MCF 10A (cell line): ENCODE measurements at regions not wholly inside any gene's neighbourhood (a gene's known extent, or its start where the extent isn't known, plus 50 kb on each side); places are given as distances from the start of the nearest gene placed in this dataset.

ENCODE experiments used
- BruUV-seq: library from RNA; stranded (reverse); fragments of 400-500 nt; replicated peaks from 2 replicates; lab custom pipeline; 2021; lab: Mats Ljungman, UMichigan
- CTCF ChIA-PET: fragments of 300-600 bp; sonication (Branson Sonifier 250); formaldehyde crosslinking; extraction: SDS; loops from one replicate; lab custom pipeline; 2021; ENCODE audit warnings: antibody characterized with exemption, inconsistent platforms; lab: Yijun Ruan, JAX
- POLR2A ChIA-PET: fragments of 300-600, 350-650 bp; sonication (Branson Sonifier 250); formaldehyde crosslinking; extraction: SDS; loops from one replicate; lab custom pipeline; 2020; ENCODE audit warnings: antibody characterized with exemption, inconsistent platforms; lab: Yijun Ruan, JAX
- DNase-seq: peaks from one replicate; pipeline ENCODE4 v3.0.0-alpha.2; 2018; ENCODE audit not compliant: unreplicated experiment
- H3K27ac Mint-ChIP-seq: one replicate; pipeline ENCODE4 v1.8.0; 2022; ENCODE audit warnings: mild to moderate bottlenecking, low read depth, mixed read lengths; ENCODE audit not compliant: unreplicated experiment
- H3K27me3 Mint-ChIP-seq: one replicate; pipeline ENCODE4 v1.8.0; 2022; ENCODE audit warnings: mixed read lengths; ENCODE audit not compliant: insufficient read depth, unreplicated experiment
- H3K36me3 Mint-ChIP-seq: one replicate; pipeline ENCODE4 v1.8.0; 2022; ENCODE audit warnings: mild to moderate bottlenecking, moderate library complexity, mixed read lengths; ENCODE audit not compliant: insufficient read depth, unreplicated experiment
- H3K4me1 Mint-ChIP-seq: one replicate; pipeline ENCODE4 v1.8.0; 2022; ENCODE audit warnings: mixed read lengths; ENCODE audit not compliant: insufficient read depth, unreplicated experiment
- H3K4me3 Mint-ChIP-seq: one replicate; pipeline ENCODE4 v1.8.0; 2022; ENCODE audit warnings: mild to moderate bottlenecking, moderate library complexity, mixed read lengths; ENCODE audit not compliant: unreplicated experiment
- H3K9me3 Mint-ChIP-seq: one replicate; pipeline ENCODE4 v1.8.0; 2022; ENCODE audit warnings: mixed read lengths; ENCODE audit not compliant: unreplicated experiment
- CTCF ChIP-seq: fragments of 200-600 bp; IDR thresholded peaks from one replicate; pipeline ENCODE4 v1.8.0; 2022; ENCODE audit warnings: antibody characterized with exemption, mild to moderate bottlenecking; ENCODE audit not compliant: unreplicated experiment
- intact Hi-C: fragments of 100-400 bp; cut with micrococcal nuclease; formaldehyde crosslinking; loops from 2 replicates; pipeline ENCODE4 v1.14.1; 2022

- no peak for TF ChIP-seq CTCF
- H3K27me3 Mint-ChIP-seq, result peaks cover 45% of the 10 kb centered on the region
- ChIA-PET CTCF (interaction anchor here (0.5 to 0.6 kb wide), 2 partner anchors 9 to 363 kb away, joined by 3 to 6 read pairs; no protein-coding TSS in a partner anchor), POLR2A (no interaction called here)
- no peaks in the 10 kb centered on the region for H3K4me1 Mint-ChIP-seq
- intact Hi-C loops, result no loop called here
- H3K9me3 Mint-ChIP-seq, result no peaks in the 10 kb centered on the region
- no peak overlapping the region for H3K4me3 Mint-ChIP-seq
- no TSS peak for BruUV-seq
- H3K27ac Mint-ChIP-seq, result no peak overlapping the region
- DNase-seq, result no peak
- no peaks in the 10 kb centered on the region for H3K36me3 Mint-ChIP-seq
These were observed 73.8 kb upstream of the SHISAL1 start for GRCh38 chr22:44386386-44387035.

GRCh38 chr22:44385781-44386180, 73.0 kb upstream of the SHISAL1 start:
- DNase-seq, result no peak
- peaks cover 45% of the 10 kb centered on the region for H3K27me3 Mint-ChIP-seq
- no peaks in the 10 kb centered on the region for H3K4me1 Mint-ChIP-seq
- intact Hi-C loops, result no loop called here
- H3K4me3 Mint-ChIP-seq, result no peak overlapping the region
- no peak for TF ChIP-seq CTCF
- POLR2A ChIA-PET, result no interaction called here
- no peaks in the 10 kb centered on the region for H3K9me3 Mint-ChIP-seq
- no peaks in the 10 kb centered on the region for H3K36me3 Mint-ChIP-seq
- no peak overlapping the region for H3K27ac Mint-ChIP-seq
- BruUV-seq, result no TSS peak
- CTCF ChIA-PET, result interaction anchor here (0.5 to 1.1 kb wide), 2 partner anchors 9 to 32 kb away, joined by 3 read pairs; no protein-coding TSS in a partner anchor

GRCh38 chr22:44385296-44385610, 72.5 kb upstream of the SHISAL1 start:
- Mint-ChIP-seq H3K27me3 (peaks cover 45% of the 10 kb centered on the region), H3K4me3 (no peak overlapping the region), H3K4me1 (no peaks in the 10 kb centered on the region), H3K27ac (no peak overlapping the region), H3K9me3 (no peaks in the 10 kb centered on the region), H3K36me3 (no peaks in the 10 kb centered on the region)
- no peak for DNase-seq
- TF ChIP-seq CTCF, result no peak
- no TSS peak for BruUV-seq
- POLR2A ChIA-PET, result no interaction called here
- intact Hi-C loops, result no loop called here
- CTCF ChIA-PET, result interaction anchor here (1.1 kb wide), 1 partner anchor 32 kb away, joined by 3 read pairs; no protein-coding TSS in a partner anchor

GRCh38 chr22:44384563-44385295, 72.0 kb upstream of the SHISAL1 start:
- intact Hi-C loops, result no loop called here
- H3K27me3 Mint-ChIP-seq, result peaks cover 45% of the 10 kb centered on the region
- no TSS peak for BruUV-seq
- CTCF ChIA-PET, result interaction anchor here (0.6 to 1.1 kb wide), 2 partner anchors 31 to 434 kb away, joined by 3 read pairs; no protein-coding TSS in a partner anchor
- no peaks in the 10 kb centered on the region for H3K36me3 Mint-ChIP-seq
- H3K4me3 Mint-ChIP-seq, result no peak overlapping the region
- no peak overlapping the region for H3K27ac Mint-ChIP-seq
- POLR2A ChIA-PET, result no interaction called here
- TF ChIP-seq CTCF, result no peak
- H3K4me1 Mint-ChIP-seq, result no peaks in the 10 kb centered on the region
- H3K9me3 Mint-ChIP-seq, result no peaks in the 10 kb centered on the region
- no peak for DNase-seq
